Body of pancreas (tissue), 4 donors: ENCODE measurements at regions not wholly inside any gene's neighbourhood (a gene's known extent, or its start where the extent isn't known, plus 50 kb on each side); places are given as distances from the start of the nearest gene placed in this dataset.

Experiments used
- ATAC-seq: fragments of 150-250 bp; one replicate; pipeline ENCODE4 v1.9.1; 2016
- DNase-seq, 4 donors: peaks; one replicate each; pipeline ENCODE4 v3.0.0-alpha.2; 2019
- H3K27ac ChIP-seq, 4 donors: fragments of 200-600 bp; sonication (generic); 1 replicate in 3 of 4; 2 replicates in 1 of 4; pipeline versions ENCODE4 v1.5.1 to v1.6.1; 2016 to 2019; ENCODE audit warnings: mild to moderate bottlenecking in 1 of 4, mixed read lengths in 1 of 4, moderate library complexity in 1 of 4
- H3K27me3 ChIP-seq, 2 donors: fragments of 200-600 bp; sonication (generic); one replicate each; pipeline ENCODE4 v1.6.0; 2016; ENCODE audit warnings: mild to moderate bottlenecking in 1 of 2
- H3K36me3 ChIP-seq, 2 donors: fragments of 200-600 bp; sonication (generic); replicated peaks in 1 of 2; 2 replicates each; pipeline ENCODE4 v1.5.1; 2016; ENCODE audit warnings: low read depth in 2 of 2; ENCODE audit not compliant: insufficient read depth in 1 of 2
- H3K4me1 ChIP-seq: fragments of 200-600 bp; sonication (generic); one replicate; pipeline ENCODE4 v1.6.0; 2016
- H3K4me3 ChIP-seq, 2 donors: fragments of 200-600 bp; sonication (generic); 1 replicate in 1 of 2; 2 replicates in 1 of 2; pipeline ENCODE4 v1.5.1; 2016 to 2019
- H3K9me3 ChIP-seq, 3 donors: fragments of 200-600 bp; sonication (generic); 1 replicate in 2 of 3; 2 replicates in 1 of 3; pipeline ENCODE4 v1.5.1; 2016
- POLR2A ChIP-seq, 3 donors: fragments of 450-650 bp; IDR thresholded peaks; one replicate each; pipeline ENCODE4 v1.6.1; 2016; ENCODE audit warnings: antibody characterized with exemption in 3 of 3, mild to moderate bottlenecking in 2 of 3
- WGBS, 2 donors: methylation state at CpG; one replicate each; pipeline ENCODE4 v1.1.5; 2017; 5-methylcytosine and 5-hydroxymethylcytosine counted together
- intact Hi-C: fragments of 100-400 bp; cut with DNase I; formaldehyde crosslinking; loops from one replicate; pipeline ENCODE4 v1.15.1; 2023
- TF ChIP-seq, protein P1 (sequence below), 7 experiments: fragments of 450-650 bp in 4 of 7; fragments of 200-600 bp in 3 of 7; sonication (generic) in 3 of 7; IDR thresholded peaks; one replicate each; pipeline ENCODE4 v1.5.1; 2016 to 2019; ENCODE audit warnings: antibody characterized with exemption in 7 of 7

DNA sequence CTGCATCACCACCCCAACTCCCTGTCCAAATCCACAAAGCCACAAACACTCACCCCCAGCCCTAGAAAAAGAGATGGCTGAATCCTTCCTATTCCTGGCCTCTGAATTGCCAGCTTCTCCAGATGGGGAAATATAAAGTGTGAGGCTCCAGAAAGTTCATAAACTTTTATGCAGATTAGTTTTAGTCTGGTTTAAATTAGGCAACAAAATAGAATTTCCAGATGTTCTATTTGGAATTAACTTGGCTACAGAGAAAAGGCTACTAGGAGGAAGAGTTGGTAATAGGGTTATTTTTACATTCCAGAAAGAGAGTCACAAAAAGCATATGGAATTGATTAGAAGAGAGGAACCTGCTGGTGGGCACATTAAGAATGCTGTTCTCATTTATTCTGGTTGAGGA, 56.0 kb downstream of the EN1 start:
- Histone ChIP-seq H3K27me3 (no peaks in the 10 kb centered on the region), H3K27ac (no peak overlapping the region), H3K36me3 (no peaks in the 10 kb centered on the region), H3K9me3 (no peaks in the 10 kb centered on the region), H3K4me1 (no peaks in the 10 kb centered on the region), H3K4me3 (no peak overlapping the region)
- DNase-seq (no peak), ATAC-seq (no peak)
- no peak for TF ChIP-seq POLR2A (IDR thresholded peaks at IDR 0.05)
- TF ChIP-seq, protein P1, sequence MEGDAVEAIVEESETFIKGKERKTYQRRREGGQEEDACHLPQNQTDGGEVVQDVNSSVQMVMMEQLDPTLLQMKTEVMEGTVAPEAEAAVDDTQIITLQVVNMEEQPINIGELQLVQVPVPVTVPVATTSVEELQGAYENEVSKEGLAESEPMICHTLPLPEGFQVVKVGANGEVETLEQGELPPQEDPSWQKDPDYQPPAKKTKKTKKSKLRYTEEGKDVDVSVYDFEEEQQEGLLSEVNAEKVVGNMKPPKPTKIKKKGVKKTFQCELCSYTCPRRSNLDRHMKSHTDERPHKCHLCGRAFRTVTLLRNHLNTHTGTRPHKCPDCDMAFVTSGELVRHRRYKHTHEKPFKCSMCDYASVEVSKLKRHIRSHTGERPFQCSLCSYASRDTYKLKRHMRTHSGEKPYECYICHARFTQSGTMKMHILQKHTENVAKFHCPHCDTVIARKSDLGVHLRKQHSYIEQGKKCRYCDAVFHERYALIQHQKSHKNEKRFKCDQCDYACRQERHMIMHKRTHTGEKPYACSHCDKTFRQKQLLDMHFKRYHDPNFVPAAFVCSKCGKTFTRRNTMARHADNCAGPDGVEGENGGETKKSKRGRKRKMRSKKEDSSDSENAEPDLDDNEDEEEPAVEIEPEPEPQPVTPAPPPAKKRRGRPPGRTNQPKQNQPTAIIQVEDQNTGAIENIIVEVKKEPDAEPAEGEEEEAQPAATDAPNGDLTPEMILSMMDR (IDR thresholded peaks at IDR 0.05), result no peak
- intact Hi-C loops, result no loop called here

DNA sequence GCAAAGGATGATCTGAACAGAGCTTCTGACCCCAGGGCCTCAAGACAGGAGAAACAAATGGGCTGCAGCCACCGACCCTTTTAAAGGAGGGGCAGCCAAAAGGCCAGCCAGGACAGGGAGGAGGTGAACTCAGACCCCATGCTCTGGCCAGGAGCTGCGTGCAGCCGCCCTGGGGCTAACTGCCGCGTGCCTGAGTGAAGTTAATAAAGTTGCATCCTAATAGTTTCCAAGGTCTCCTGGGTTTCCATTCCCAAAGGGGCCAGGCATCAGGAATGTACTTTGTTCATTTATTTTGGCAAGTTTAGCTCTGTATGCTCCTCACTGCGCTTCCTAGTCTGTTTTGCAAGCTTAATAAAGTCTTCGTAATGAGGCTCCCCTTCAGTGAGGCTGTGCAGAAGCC, 60.7 kb downstream of the EN1 start:
- DNase-seq, result peak in 1 of 4 donors; percentile 6
- Histone ChIP-seq H3K4me1 (no peaks in the 10 kb centered on the region), H3K9me3 (no peaks in the 10 kb centered on the region), H3K36me3 (no peaks in the 10 kb centered on the region), H3K4me3 (no peak overlapping the region), H3K27me3 (no peaks in the 10 kb centered on the region), H3K27ac (no peak overlapping the region)
- WGBS, 2 donors, result 59 to 62% methylated on average over 7 of the region's 7 CpGs
- no peak for ATAC-seq
- intact Hi-C loops, result no loop called here
- TF ChIP-seq, protein P1 (IDR thresholded peaks at IDR 0.05), result no peak
- no peak for TF ChIP-seq POLR2A (IDR thresholded peaks at IDR 0.05)

DNA sequence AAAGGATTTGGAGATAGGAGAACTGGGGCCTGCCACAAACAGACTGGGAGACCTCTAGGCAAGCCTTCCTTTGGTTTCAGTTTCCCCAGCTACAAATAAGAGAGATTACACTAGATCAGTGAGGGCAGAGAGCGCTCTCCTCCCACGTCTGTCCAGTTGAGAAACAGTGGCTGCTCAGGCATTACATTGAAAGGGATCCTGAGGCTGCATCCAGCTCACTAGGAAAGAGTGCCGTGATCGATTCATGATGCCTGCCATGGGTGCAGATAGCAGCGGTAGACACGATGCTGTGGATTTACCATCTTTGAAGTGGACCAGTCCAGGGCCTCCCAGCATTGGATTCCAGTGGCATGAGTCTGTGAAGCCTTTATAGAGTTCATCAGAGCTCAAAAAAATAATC, 62.6 kb downstream of the EN1 start:
- ATAC-seq (no peak), DNase-seq (no peak)
- Histone ChIP-seq H3K36me3 (no peaks in the 10 kb centered on the region), H3K27me3 (no peaks in the 10 kb centered on the region), H3K4me1 (no peaks in the 10 kb centered on the region), H3K27ac (no peak overlapping the region), H3K4me3 (no peak overlapping the region), H3K9me3 (no peaks in the 10 kb centered on the region)
- no peak for TF ChIP-seq POLR2A (IDR thresholded peaks at IDR 0.05)
- TF ChIP-seq, protein P1 (IDR thresholded peaks at IDR 0.05), result no peak
- WGBS, 2 donors, result 65 to 72% methylated on average over 6 of the region's 6 CpGs
- intact Hi-C loops, result no loop called here

DNA sequence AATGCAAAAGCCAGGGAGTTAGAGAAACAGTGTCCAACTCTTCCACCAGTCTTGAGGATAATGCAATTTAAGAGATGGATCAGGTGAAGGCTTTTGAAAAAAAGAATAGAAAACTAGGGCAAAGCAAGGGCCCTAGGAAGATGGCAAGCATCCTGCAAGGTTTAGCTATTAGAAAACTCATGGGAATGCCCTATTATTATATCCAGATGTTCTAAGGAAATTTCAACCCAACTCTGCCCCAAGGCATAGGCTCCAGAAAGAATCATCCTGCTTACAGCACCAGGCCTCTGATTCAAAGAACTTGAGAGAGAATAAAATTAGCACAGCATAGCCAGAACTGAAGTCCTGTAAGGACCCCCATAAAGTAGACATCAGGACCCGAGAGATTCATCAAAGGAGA, 68.1 kb downstream of the EN1 start:
- Histone ChIP-seq H3K36me3 (no peaks in the 10 kb centered on the region), H3K27me3 (no peaks in the 10 kb centered on the region), H3K4me3 (no peak overlapping the region), H3K4me1 (peaks cover under 1% of the 10 kb centered on the region), H3K9me3 (no peaks in the 10 kb centered on the region), H3K27ac (no peak overlapping the region)
- DNase-seq, result no peak
- intact Hi-C loops, result no loop called here
- no peak for TF ChIP-seq POLR2A (IDR thresholded peaks at IDR 0.05)
- TF ChIP-seq, protein P1 (IDR thresholded peaks at IDR 0.05), result no peak
- no peak for ATAC-seq
- WGBS, 2 donors, result 58 to 80% methylated on average over 1 of the region's 1 CpG

DNA sequence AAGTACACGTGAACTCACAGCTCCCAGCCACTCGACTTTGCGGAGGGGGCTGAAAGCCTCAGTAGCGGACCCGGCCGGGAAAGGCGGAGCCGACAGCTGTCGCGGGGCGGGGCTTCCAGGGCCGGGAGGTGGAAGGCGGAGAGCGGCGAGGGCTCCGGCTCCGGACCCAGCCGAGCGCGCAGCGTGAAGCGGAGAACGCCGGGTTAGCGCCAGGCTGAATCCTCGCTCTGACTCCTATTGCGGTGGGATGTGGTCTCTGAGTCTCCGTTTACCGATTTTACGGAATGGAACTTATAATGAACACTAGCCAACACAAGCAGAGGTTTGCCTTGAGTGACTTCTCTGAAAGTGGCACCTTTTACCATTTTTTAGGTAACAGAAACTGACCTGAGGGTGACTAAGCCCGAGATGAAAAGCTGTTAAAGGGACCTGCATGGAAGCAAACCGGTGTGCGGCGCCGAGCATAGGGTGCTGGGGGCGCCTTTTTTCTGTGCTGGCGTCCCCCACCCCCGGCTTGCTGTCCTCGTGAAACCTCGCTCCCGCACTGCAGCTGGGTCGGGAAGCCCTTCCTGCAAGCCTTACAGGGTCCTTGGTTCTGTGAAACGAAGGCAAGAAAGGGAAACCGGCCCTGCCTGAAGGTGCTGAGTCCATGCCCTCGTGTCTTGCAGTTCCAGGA, 72.9 kb downstream of the EN1 start:
- Histone ChIP-seq H3K36me3 (no peaks in the 10 kb centered on the region), H3K4me1 (peaks cover 5% of the 10 kb centered on the region), H3K4me3 (peak overlapping the region; percentile 1 to 10), H3K27me3 (no peaks in the 10 kb centered on the region), H3K27ac (no peak overlapping the region), H3K9me3 (no peaks in the 10 kb centered on the region)
- intact Hi-C loops, result no loop called here
- DNase-seq, result peak; percentile 47 to 74 (median 50)
- no peak for TF ChIP-seq POLR2A (IDR thresholded peaks at IDR 0.05)
- TF ChIP-seq, protein P1 (IDR thresholded peaks at IDR 0.05), result no peak
- WGBS, 2 donors, result 1 to 2% methylated on average over 37 to 45 of the region's 45 CpGs
- ATAC-seq, result peak; percentile 85
